HFFc6 (cell line): ENCODE measurements at regions not wholly inside any gene's neighbourhood (a gene's known extent, or its start where the extent isn't known, plus 50 kb on each side); places are given as distances from the start of the nearest gene placed in this dataset.

Source experiments
- DNase-seq: peaks from one replicate; pipeline ENCODE4 v3.0.0-alpha.2; 2018
- H3K27ac Mint-ChIP-seq: 2 replicates; pipeline ENCODE4 v1.8.0; 2020; ENCODE audit warnings: mild to moderate bottlenecking, mixed read lengths
- H3K27me3 Mint-ChIP-seq: 2 replicates; pipeline ENCODE4 v1.8.0; 2021; ENCODE audit warnings: mild to moderate bottlenecking, moderate library complexity, mixed read lengths; ENCODE audit not compliant: insufficient read depth
- H3K36me3 Mint-ChIP-seq: 2 replicates; pipeline ENCODE4 v1.8.0; 2021; ENCODE audit warnings: low read depth, mixed read lengths
- H3K4me1 Mint-ChIP-seq: 2 replicates; pipeline ENCODE4 v1.8.0; 2020; ENCODE audit warnings: low read depth, mixed read lengths
- H3K4me3 Mint-ChIP-seq: 2 replicates; pipeline ENCODE4 v1.8.0; 2020; ENCODE audit warnings: mild to moderate bottlenecking, moderate library complexity, mixed read lengths
- H3K9me3 Mint-ChIP-seq: 2 replicates; pipeline ENCODE4 v1.8.0; 2020; ENCODE audit warnings: mild to moderate bottlenecking, mixed read lengths
- CTCF ChIP-seq: fragments of 200-600 bp; sonication (generic); IDR thresholded peaks from 2 replicates; pipeline ENCODE4 v1.5.0; 2021; ENCODE audit warnings: antibody characterized with exemption, mild to moderate bottlenecking

- no peak for TF ChIP-seq CTCF
- no peaks in the 10 kb centered on the region for H3K4me1 Mint-ChIP-seq
- peaks cover 11% of the 10 kb centered on the region; the same call in 1 of the 2 replicates for H3K9me3 Mint-ChIP-seq
- no peak for DNase-seq
- no peak overlapping the region for H3K27ac Mint-ChIP-seq
- no peak overlapping the region for H3K4me3 Mint-ChIP-seq
- no peaks in the 10 kb centered on the region for H3K36me3 Mint-ChIP-seq
- no peaks in the 10 kb centered on the region for H3K27me3 Mint-ChIP-seq
These were observed 221.0 kb downstream of the VCY1B start for GRCh38 chrY:14277029-14277428.

DNA sequence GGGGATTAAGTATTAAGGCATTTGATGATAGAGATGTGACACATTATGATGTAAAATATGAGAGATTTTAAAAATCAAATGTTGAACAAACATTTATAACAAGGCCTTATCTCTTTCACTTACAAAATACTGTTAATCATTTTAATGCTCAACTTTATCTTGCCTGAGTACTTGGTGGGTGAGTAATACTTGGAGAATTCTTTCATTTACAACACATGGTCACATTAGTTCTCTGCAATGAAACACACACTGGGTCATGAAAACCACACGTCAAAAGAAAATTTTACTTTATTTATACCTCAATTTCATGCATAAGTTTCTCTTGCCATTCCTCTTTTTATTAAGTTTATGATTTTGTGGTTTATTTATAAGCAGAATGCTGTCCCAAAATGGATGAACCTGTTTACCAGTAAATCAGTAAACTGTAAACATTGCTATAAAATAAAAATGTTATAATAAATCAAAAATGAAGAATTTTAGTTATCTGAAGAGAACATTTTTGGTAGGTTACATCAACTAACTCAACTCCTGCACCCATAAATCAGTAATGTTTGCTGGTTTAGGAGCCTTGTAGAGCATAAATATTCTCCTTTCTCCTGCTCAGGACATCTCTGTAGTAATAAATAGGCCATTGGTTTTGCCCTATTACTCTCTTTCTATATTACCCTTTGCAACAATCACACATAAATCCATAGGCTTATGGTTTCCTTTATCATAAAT lies 233.5 kb upstream of the NLGN4Y start:
- no peak for TF ChIP-seq CTCF
- no peak overlapping the region for H3K4me3 Mint-ChIP-seq
- H3K9me3 Mint-ChIP-seq: no peaks in the 10 kb centered on the region

GRCh38 chrY:14292382-14292781 lies 231.9 kb upstream of the NLGN4Y start:
- Mint-ChIP-seq H3K27ac (no peak overlapping the region), H3K27me3 (no peaks in the 10 kb centered on the region), H3K9me3 (no peaks in the 10 kb centered on the region), H3K4me3 (no peak overlapping the region), H3K4me1 (no peaks in the 10 kb centered on the region), H3K36me3 (no peaks in the 10 kb centered on the region)
- TF ChIP-seq CTCF: no peak
- no peak for DNase-seq

More for the DNA sequence above, 233.5 kb upstream of the NLGN4Y start:
- no peak overlapping the region for H3K27ac Mint-ChIP-seq
- no peak for DNase-seq
- no peaks in the 10 kb centered on the region for H3K27me3 Mint-ChIP-seq
- H3K4me1 Mint-ChIP-seq: no peaks in the 10 kb centered on the region
- H3K36me3 Mint-ChIP-seq: no peaks in the 10 kb centered on the region

- no peaks in the 10 kb centered on the region for H3K36me3 Mint-ChIP-seq
- no peaks in the 10 kb centered on the region for H3K27me3 Mint-ChIP-seq
- H3K4me1 Mint-ChIP-seq: no peaks in the 10 kb centered on the region
- H3K9me3 Mint-ChIP-seq: no peaks in the 10 kb centered on the region
- H3K27ac Mint-ChIP-seq: no peak overlapping the region
- H3K4me3 Mint-ChIP-seq: no peak overlapping the region
- TF ChIP-seq CTCF: no peak
- no peak for DNase-seq
These were observed 223.6 kb upstream of the NLGN4Y start for GRCh38 chrY:14300775-14301174.

- no peak for TF ChIP-seq CTCF
- no peak overlapping the region for H3K27ac Mint-ChIP-seq
- H3K36me3 Mint-ChIP-seq: no peaks in the 10 kb centered on the region
- no peaks in the 10 kb centered on the region for H3K4me1 Mint-ChIP-seq
- H3K9me3 Mint-ChIP-seq: no peaks in the 10 kb centered on the region
- no peaks in the 10 kb centered on the region for H3K27me3 Mint-ChIP-seq
- no peak for DNase-seq
- H3K4me3 Mint-ChIP-seq: no peak overlapping the region
These were observed 222.8 kb upstream of the NLGN4Y start for GRCh38 chrY:14301552-14301951.
